ENCODE measurements at regions not wholly inside any gene's neighbourhood (a gene's known extent, or its start where the extent isn't known, plus 50 kb on each side); places are given as distances from the start of the nearest gene placed in this dataset.

- Histone ChIP-seq H3K9ac (ENCODE audit: low read length) (no peak overlapping the region), H3K9me2 (ENCODE audit: low read depth, low read length) (no peaks in the 10 kb centered on the region), H3K4me1 (ENCODE audit: insufficient read depth, low read length, severe bottlenecking) (no peaks in the 10 kb centered on the region), H3K27ac (ENCODE audit: low read depth, low read length, poor library complexity, severe bottlenecking) (no peak overlapping the region), H3K27me3 (ENCODE audit: insufficient read depth, low read length) (no peaks in the 10 kb centered on the region), H3K4me2 (ENCODE audit: low read length) (no peak overlapping the region), H3K4me3 (ENCODE audit: low read depth, low read length, poor library complexity, severe bottlenecking) (no peak overlapping the region), H3K9me3 (ENCODE audit: low read length) (no peaks in the 10 kb centered on the region), H4K20me1 (ENCODE audit: insufficient read depth, low read length) (no peaks in the 10 kb centered on the region), H3K36me3 (ENCODE audit: insufficient read depth, low read length) (no peaks in the 10 kb centered on the region), H3K79me2 (ENCODE audit: insufficient read depth, low read length) (no peaks in the 10 kb centered on the region), H3F3A (ENCODE audit: insufficient read depth, low read length) (no peaks in the 10 kb centered on the region), H2AFZ (ENCODE audit: low read length) (no peak overlapping the region)
- no peak for TF ChIP-seq EZH2 (IDR thresholded peaks at IDR 0.05; ENCODE audit: borderline replicate concordance, low read length)
Measured at GRCh38 chr7:125173571-125173970, 243.9 kb upstream of the POT1 start.

DNA sequence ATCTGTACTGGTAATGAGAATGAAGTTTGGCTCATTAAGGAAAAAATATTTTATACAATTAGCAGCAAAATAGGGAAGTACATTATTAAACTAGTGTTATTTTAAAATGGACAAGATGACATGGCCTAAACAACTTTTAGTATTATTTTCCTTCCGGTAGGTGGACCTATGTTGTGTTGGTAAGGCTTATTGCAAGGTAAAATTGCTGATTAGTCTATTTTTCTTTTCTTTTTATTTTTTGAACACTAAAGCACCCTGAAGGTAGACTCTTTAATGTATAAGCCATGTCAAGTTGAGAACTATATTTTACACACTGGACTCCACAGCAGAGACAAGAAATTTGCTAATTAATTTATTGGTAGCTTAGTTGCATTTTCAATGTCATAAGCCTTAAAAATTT lies 239.5 kb upstream of the POT1 start:
- H3K9ac ChIP-seq (ENCODE audit: low read length), result no peak overlapping the region
- TF ChIP-seq EZH2 (IDR thresholded peaks at IDR 0.05; ENCODE audit: borderline replicate concordance, low read length), result no peak
- TF ChIP-seq CTCF (IDR thresholded peaks at IDR 0.05; ENCODE audit: low read length), result no peak

GRCh38 chr7:125154930-125155329 lies 225.3 kb upstream of the POT1 start:
- Histone ChIP-seq H4K20me1 (ENCODE audit: insufficient read depth, low read length) (no peaks in the 10 kb centered on the region; the same call in 1 of the 2 replicates), H3K36me3 (ENCODE audit: insufficient read depth, low read length) (no peaks in the 10 kb centered on the region), H3F3A (ENCODE audit: insufficient read depth, low read length) (no peaks in the 10 kb centered on the region), H3K79me2 (ENCODE audit: insufficient read depth, low read length) (no peaks in the 10 kb centered on the region), H3K9me2 (ENCODE audit: low read depth, low read length) (no peaks in the 10 kb centered on the region), H3K4me2 (ENCODE audit: low read length) (no peak overlapping the region), H2AFZ (ENCODE audit: low read length) (no peak overlapping the region), H3K27ac (ENCODE audit: low read depth, low read length, poor library complexity, severe bottlenecking) (no peak overlapping the region), H3K4me3 (ENCODE audit: low read depth, low read length, poor library complexity, severe bottlenecking) (no peak overlapping the region), H3K4me1 (ENCODE audit: insufficient read depth, low read length, severe bottlenecking) (no peaks in the 10 kb centered on the region), H3K9me3 (ENCODE audit: low read length) (no peaks in the 10 kb centered on the region), H3K9ac (ENCODE audit: low read length) (no peak overlapping the region), H3K27me3 (ENCODE audit: insufficient read depth, low read length) (no peaks in the 10 kb centered on the region)
- no peak for TF ChIP-seq EZH2 (IDR thresholded peaks at IDR 0.05; ENCODE audit: borderline replicate concordance, low read length)
- TF ChIP-seq CTCF (IDR thresholded peaks at IDR 0.05; ENCODE audit: low read length), result no peak

More for the DNA sequence above, 239.5 kb upstream of the POT1 start:
- Histone ChIP-seq H3K9me2 (ENCODE audit: low read depth, low read length) (0 out of 2 replicates have a peak, but pooled peaks cover 2% of the 10 kb centered on the region), H3K79me2 (ENCODE audit: insufficient read depth, low read length) (no peaks in the 10 kb centered on the region), H2AFZ (ENCODE audit: low read length) (no peak overlapping the region), H3F3A (ENCODE audit: insufficient read depth, low read length) (no peaks in the 10 kb centered on the region), H4K20me1 (ENCODE audit: insufficient read depth, low read length) (no peaks in the 10 kb centered on the region), H3K9me3 (ENCODE audit: low read length) (no peaks in the 10 kb centered on the region), H3K4me3 (ENCODE audit: low read depth, low read length, poor library complexity, severe bottlenecking) (no peak overlapping the region), H3K27me3 (ENCODE audit: insufficient read depth, low read length) (no peaks in the 10 kb centered on the region), H3K36me3 (ENCODE audit: insufficient read depth, low read length) (no peaks in the 10 kb centered on the region), H3K4me2 (ENCODE audit: low read length) (no peak overlapping the region), H3K4me1 (ENCODE audit: insufficient read depth, low read length, severe bottlenecking) (no peaks in the 10 kb centered on the region), H3K27ac (ENCODE audit: low read depth, low read length, poor library complexity, severe bottlenecking) (no peak overlapping the region)

DNA sequence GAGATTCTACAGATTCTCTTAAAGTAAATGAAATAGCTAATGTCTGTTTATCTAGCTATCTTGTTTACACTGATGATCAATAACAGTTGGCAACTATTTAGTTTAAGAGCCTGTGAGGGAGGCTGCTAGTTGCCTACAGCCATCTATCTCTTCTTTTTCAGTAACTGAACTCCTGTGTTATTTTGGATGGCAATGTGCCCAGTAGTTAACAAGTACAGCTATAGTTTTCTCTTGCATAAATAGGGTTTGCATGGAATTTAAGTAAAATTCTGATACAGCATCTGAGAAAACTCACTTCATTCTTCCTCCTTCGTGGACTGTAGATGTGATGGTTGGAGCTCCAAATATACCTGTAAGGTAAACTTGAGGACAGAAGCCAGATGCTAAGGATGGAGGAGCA lies 219.5 kb upstream of the POT1 start:
- Histone ChIP-seq H3K9me3 (ENCODE audit: low read length) (no peaks in the 10 kb centered on the region), H3K9me2 (ENCODE audit: low read depth, low read length) (no peaks in the 10 kb centered on the region), H3K9ac (ENCODE audit: low read length) (no peak overlapping the region), H3K4me2 (ENCODE audit: low read length) (no peak overlapping the region), H3K4me1 (ENCODE audit: insufficient read depth, low read length, severe bottlenecking) (no peaks in the 10 kb centered on the region), H3K79me2 (ENCODE audit: insufficient read depth, low read length) (no peaks in the 10 kb centered on the region), H2AFZ (ENCODE audit: low read length) (no peak overlapping the region), H3K27me3 (ENCODE audit: insufficient read depth, low read length) (no peaks in the 10 kb centered on the region), H3K4me3 (ENCODE audit: low read depth, low read length, poor library complexity, severe bottlenecking) (no peak overlapping the region), H4K20me1 (ENCODE audit: insufficient read depth, low read length) (no peaks in the 10 kb centered on the region), H3K27ac (ENCODE audit: low read depth, low read length, poor library complexity, severe bottlenecking) (no peak overlapping the region), H3K36me3 (ENCODE audit: insufficient read depth, low read length) (no peaks in the 10 kb centered on the region), H3F3A (ENCODE audit: insufficient read depth, low read length) (no peaks in the 10 kb centered on the region)
- no peak for TF ChIP-seq CTCF (IDR thresholded peaks at IDR 0.05; ENCODE audit: low read length)
- no peak for TF ChIP-seq EZH2 (IDR thresholded peaks at IDR 0.05; ENCODE audit: borderline replicate concordance, low read length)

Measured in OCI-LY1 (cell line).